Endodermal cell (in vitro differentiated cells): ENCODE measurements at regions not wholly inside any gene's neighbourhood (a gene's known extent, or its start where the extent isn't known, plus 50 kb on each side); places are given as distances from the start of the nearest gene placed in this dataset.

Experiments used
- DNase-seq: peaks from one replicate; pipeline ENCODE4 v3.0.0-alpha.2; 2017
- H3K27ac ChIP-seq: 2 replicates; pipeline ENCODE4 v1.5.1; 2013; ENCODE audit warnings: mild to moderate bottlenecking, low read depth, low read length, moderate library complexity
- H3K27me3 ChIP-seq: 2 replicates; pipeline ENCODE4 v1.6.1; 2013; ENCODE audit warnings: mild to moderate bottlenecking, low read length, moderate library complexity; ENCODE audit not compliant: insufficient read depth, control insufficient read depth, poor library complexity, severe bottlenecking
- H3K36me3 ChIP-seq: 2 replicates; pipeline ENCODE4 v1.7.0; 2013; ENCODE audit warnings: mild to moderate bottlenecking, low read length, moderate library complexity; ENCODE audit not compliant: control insufficient read depth, insufficient read depth
- H3K4me1 ChIP-seq: one replicate; pipeline ENCODE4 v1.7.0; 2013; ENCODE audit warnings: low read length; ENCODE audit not compliant: control insufficient read depth, insufficient read depth
- H3K4me3 ChIP-seq: 2 replicates; pipeline ENCODE4 v1.5.1; 2013; ENCODE audit warnings: mild to moderate bottlenecking, low read length, moderate library complexity
- H3K9ac ChIP-seq: 2 replicates; pipeline ENCODE4 v1.6.1; 2013; ENCODE audit warnings: mild to moderate bottlenecking, low read length, moderate library complexity; ENCODE audit not compliant: poor library complexity, severe bottlenecking; ENCODE audit errors: extremely low read depth
- H3K9me3 ChIP-seq: 2 replicates; pipeline ENCODE4 v1.6.1; 2013; ENCODE audit warnings: mild to moderate bottlenecking, low read length, moderate library complexity; ENCODE audit not compliant: control insufficient read depth
- H3K27ac Mint-ChIP-seq: 2 replicates; pipeline ENCODE4 v1.8.0; 2020; ENCODE audit warnings: mixed read lengths
- H3K27me3 Mint-ChIP-seq: 2 replicates; pipeline ENCODE4 v1.8.0; 2021; ENCODE audit warnings: mild to moderate bottlenecking, mixed read lengths; ENCODE audit not compliant: insufficient read depth
- H3K36me3 Mint-ChIP-seq: 2 replicates; pipeline ENCODE4 v1.8.0; 2020; ENCODE audit warnings: low read depth, mixed read lengths
- H3K4me1 Mint-ChIP-seq: 2 replicates; pipeline ENCODE4 v1.8.0; 2020; ENCODE audit warnings: mixed read lengths
- H3K4me3 Mint-ChIP-seq: 2 replicates; pipeline ENCODE4 v1.8.0; 2020; ENCODE audit warnings: mild to moderate bottlenecking, moderate library complexity, mixed read lengths
- H3K9me3 Mint-ChIP-seq: 2 replicates; pipeline ENCODE4 v1.8.0; 2020; ENCODE audit warnings: mild to moderate bottlenecking, mixed read lengths
- WGBS, 2 experiments: methylation state at CpG; one replicate each; pipeline versions ENCODE4 v1.1.5 to v1.1.7; 2013; ENCODE audit warnings: missing lambda C conversion rate in 2 of 2, mixed read lengths in 1 of 2; ENCODE audit not compliant: insufficient coverage in 1 of 2, insufficient read length in 1 of 2; 5-methylcytosine and 5-hydroxymethylcytosine counted together
- TF ChIP-seq, protein P1 (sequence below): fragments of 200-600 bp; sonication (generic); conservative IDR thresholded peaks from 2 replicates; pipeline ENCODE4 v1.5.0; 2021; ENCODE audit warnings: antibody characterized with exemption, mild to moderate bottlenecking

- Mint-ChIP-seq H3K27me3 (no peaks in the 10 kb centered on the region), H3K9me3 (no peaks in the 10 kb centered on the region), H3K4me1 (peaks cover 16% of the 10 kb centered on the region), H3K4me3 (no peak overlapping the region), H3K27ac (no peak overlapping the region), H3K36me3 (no peaks in the 10 kb centered on the region)
- no peaks in the 10 kb centered on the region for H3K9me3 ChIP-seq
- H3K27me3 ChIP-seq = peaks cover 6% of the 10 kb centered on the region
- DNase-seq = no peak
- H3K4me3 ChIP-seq = no peak overlapping the region
- no peaks in the 10 kb centered on the region for H3K36me3 ChIP-seq
- WGBS, 2 experiments = 48 to 50% methylated on average over 2 of the region's 2 CpGs
- H3K4me1 ChIP-seq = no peaks in the 10 kb centered on the region
- TF ChIP-seq, protein P1, sequence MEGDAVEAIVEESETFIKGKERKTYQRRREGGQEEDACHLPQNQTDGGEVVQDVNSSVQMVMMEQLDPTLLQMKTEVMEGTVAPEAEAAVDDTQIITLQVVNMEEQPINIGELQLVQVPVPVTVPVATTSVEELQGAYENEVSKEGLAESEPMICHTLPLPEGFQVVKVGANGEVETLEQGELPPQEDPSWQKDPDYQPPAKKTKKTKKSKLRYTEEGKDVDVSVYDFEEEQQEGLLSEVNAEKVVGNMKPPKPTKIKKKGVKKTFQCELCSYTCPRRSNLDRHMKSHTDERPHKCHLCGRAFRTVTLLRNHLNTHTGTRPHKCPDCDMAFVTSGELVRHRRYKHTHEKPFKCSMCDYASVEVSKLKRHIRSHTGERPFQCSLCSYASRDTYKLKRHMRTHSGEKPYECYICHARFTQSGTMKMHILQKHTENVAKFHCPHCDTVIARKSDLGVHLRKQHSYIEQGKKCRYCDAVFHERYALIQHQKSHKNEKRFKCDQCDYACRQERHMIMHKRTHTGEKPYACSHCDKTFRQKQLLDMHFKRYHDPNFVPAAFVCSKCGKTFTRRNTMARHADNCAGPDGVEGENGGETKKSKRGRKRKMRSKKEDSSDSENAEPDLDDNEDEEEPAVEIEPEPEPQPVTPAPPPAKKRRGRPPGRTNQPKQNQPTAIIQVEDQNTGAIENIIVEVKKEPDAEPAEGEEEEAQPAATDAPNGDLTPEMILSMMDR = no peak
- no peak overlapping the region for H3K27ac ChIP-seq
- no peak overlapping the region for H3K9ac ChIP-seq
These were observed 178.8 kb downstream of the IBTK start for GRCh38 chr6:82068721-82069120.

GRCh38 chr6:82066991-82067411 is 180.5 kb downstream of the IBTK start:
- TF ChIP-seq, protein P1 = no peak
- H3K27me3 ChIP-seq = peaks cover 6% of the 10 kb centered on the region
- H3K9ac ChIP-seq = no peak overlapping the region
- Mint-ChIP-seq H3K27me3 (no peaks in the 10 kb centered on the region), H3K4me1 (peaks cover 2% of the 10 kb centered on the region), H3K27ac (no peak overlapping the region), H3K4me3 (no peak overlapping the region), H3K36me3 (no peaks in the 10 kb centered on the region), H3K9me3 (no peaks in the 10 kb centered on the region)
- H3K4me1 ChIP-seq = no peaks in the 10 kb centered on the region
- no peaks in the 10 kb centered on the region for H3K9me3 ChIP-seq
- no peak overlapping the region for H3K4me3 ChIP-seq
- no peak for DNase-seq
- no peaks in the 10 kb centered on the region for H3K36me3 ChIP-seq
- 93 to 94% methylated on average over 2 to 4 of the region's 4 CpGs for WGBS, 2 experiments
- H3K27ac ChIP-seq = no peak overlapping the region

DNA sequence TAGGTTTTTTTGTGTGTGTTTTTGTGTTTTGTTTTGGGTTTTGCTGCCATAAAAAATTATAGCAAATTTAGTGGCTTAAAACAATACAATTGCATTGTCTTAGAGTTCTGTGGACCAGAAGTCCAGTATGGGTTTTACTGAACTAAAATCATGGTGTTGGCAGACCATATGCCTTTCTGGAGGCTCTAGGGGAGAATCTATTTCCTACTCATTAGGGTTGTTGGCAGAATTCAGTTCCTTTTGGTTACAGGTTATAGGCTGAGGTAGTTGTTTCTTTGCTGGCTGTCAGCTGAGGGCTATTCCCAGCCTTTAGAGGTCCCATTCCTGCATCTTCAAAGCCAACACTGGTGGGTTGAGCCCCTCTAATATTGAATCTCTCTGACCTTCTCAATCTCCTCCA is 181.3 kb downstream of the IBTK start:
- Mint-ChIP-seq H3K27ac (no peak overlapping the region), H3K27me3 (no peaks in the 10 kb centered on the region)

More for the DNA sequence above, 181.3 kb downstream of the IBTK start:
- DNase-seq = no peak
- Histone ChIP-seq H3K9me3 (no peaks in the 10 kb centered on the region), H3K27me3 (peaks cover 6% of the 10 kb centered on the region), H3K4me1 (no peaks in the 10 kb centered on the region), H3K27ac (no peak overlapping the region), H3K4me3 (no peak overlapping the region), H3K36me3 (no peaks in the 10 kb centered on the region), H3K9ac (no peak overlapping the region)
- TF ChIP-seq, protein P1 = no peak
- no peaks in the 10 kb centered on the region for H3K36me3 Mint-ChIP-seq
- no peaks in the 10 kb centered on the region for H3K9me3 Mint-ChIP-seq
- H3K4me1 Mint-ChIP-seq = no peaks in the 10 kb centered on the region
- no peak overlapping the region for H3K4me3 Mint-ChIP-seq
